ENCODE measurements at regions not wholly inside any gene's neighbourhood (a gene's known extent, or its start where the extent isn't known, plus 50 kb on each side); places are given as distances from the start of the nearest gene placed in this dataset.

DNA sequence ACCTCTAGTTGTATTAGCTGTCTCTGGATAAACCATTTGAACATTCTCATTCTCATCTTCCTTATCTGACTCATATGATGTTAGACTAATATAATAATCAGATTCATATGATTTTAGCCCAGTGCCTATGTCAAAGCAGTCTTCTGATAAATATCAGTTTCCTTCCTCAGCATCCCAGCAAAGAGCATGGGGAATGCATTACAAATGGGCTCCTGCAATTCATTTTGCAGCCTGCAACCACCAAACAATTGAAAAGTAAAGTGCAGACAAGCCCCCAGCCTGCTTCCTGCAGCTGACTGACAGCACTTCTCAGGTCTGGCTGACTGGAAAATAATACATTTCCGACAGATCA is 78.2 kb upstream of the STAC start:
- H3K36me3 ChIP-seq (ENCODE audit: insufficient read depth) = no peaks in the 10 kb centered on the region
- no peaks in the 10 kb centered on the region for H3K79me2 ChIP-seq (ENCODE audit: insufficient read depth, low read depth)
- H3K27me3 ChIP-seq (ENCODE audit: insufficient read depth, low read depth) = no peaks in the 10 kb centered on the region
- H4K20me1 ChIP-seq (ENCODE audit: insufficient read depth) = no peaks in the 10 kb centered on the region
- H3K9ac ChIP-seq = no peak overlapping the region
- no peak overlapping the region for H3K27ac ChIP-seq
- H2AFZ ChIP-seq (ENCODE audit: low read depth) = no peak overlapping the region
- H3K4me3 ChIP-seq (IDR thresholded peaks at IDR 0.05; ENCODE audit: insufficient read depth, low read depth, low read length) = no peak overlapping the region
- no peaks in the 10 kb centered on the region for H3K4me1 ChIP-seq (ENCODE audit: low read depth, poor library complexity, severe bottlenecking)
- no peak overlapping the region for H3K4me2 ChIP-seq
- TF ChIP-seq, protein P1, sequence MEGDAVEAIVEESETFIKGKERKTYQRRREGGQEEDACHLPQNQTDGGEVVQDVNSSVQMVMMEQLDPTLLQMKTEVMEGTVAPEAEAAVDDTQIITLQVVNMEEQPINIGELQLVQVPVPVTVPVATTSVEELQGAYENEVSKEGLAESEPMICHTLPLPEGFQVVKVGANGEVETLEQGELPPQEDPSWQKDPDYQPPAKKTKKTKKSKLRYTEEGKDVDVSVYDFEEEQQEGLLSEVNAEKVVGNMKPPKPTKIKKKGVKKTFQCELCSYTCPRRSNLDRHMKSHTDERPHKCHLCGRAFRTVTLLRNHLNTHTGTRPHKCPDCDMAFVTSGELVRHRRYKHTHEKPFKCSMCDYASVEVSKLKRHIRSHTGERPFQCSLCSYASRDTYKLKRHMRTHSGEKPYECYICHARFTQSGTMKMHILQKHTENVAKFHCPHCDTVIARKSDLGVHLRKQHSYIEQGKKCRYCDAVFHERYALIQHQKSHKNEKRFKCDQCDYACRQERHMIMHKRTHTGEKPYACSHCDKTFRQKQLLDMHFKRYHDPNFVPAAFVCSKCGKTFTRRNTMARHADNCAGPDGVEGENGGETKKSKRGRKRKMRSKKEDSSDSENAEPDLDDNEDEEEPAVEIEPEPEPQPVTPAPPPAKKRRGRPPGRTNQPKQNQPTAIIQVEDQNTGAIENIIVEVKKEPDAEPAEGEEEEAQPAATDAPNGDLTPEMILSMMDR (conservative IDR thresholded peaks at IDR 0.05; ENCODE audit: low read depth, low read length) = no peak

DNA sequence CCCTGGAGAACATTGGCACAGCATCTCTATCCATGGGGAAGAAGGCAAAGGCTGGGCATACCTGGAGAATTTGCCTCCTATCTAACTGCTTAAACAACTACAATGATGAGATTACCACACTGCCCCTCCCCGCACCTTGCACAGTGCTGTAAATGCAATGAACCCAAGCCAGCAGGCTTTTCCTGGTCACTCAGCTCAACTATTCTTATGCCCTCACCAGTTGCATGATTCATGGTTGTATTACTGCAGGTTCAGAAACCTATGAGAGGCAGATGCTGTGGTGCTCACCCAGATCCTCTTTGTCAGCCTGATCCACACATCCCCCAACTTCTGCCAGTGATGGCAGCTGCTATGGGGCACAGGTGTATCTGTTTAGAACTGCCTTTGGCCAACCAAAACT is 77.7 kb upstream of the STAC start:
- Histone ChIP-seq H3K79me2 (ENCODE audit: insufficient read depth, low read depth) (no peaks in the 10 kb centered on the region), H3K9ac (no peak overlapping the region), H3K4me1 (ENCODE audit: low read depth, poor library complexity, severe bottlenecking) (no peaks in the 10 kb centered on the region), H3K27ac (no peak overlapping the region), H3K4me3 (IDR thresholded peaks at IDR 0.05; ENCODE audit: insufficient read depth, low read depth, low read length) (no peak overlapping the region), H3K27me3 (ENCODE audit: insufficient read depth, low read depth) (no peaks in the 10 kb centered on the region), H3K4me2 (no peak overlapping the region), H2AFZ (ENCODE audit: low read depth) (no peak overlapping the region), H3K36me3 (ENCODE audit: insufficient read depth) (no peaks in the 10 kb centered on the region), H4K20me1 (ENCODE audit: insufficient read depth) (no peaks in the 10 kb centered on the region)
- TF ChIP-seq, protein P1 (conservative IDR thresholded peaks at IDR 0.05; ENCODE audit: low read depth, low read length) = no peak

DNA sequence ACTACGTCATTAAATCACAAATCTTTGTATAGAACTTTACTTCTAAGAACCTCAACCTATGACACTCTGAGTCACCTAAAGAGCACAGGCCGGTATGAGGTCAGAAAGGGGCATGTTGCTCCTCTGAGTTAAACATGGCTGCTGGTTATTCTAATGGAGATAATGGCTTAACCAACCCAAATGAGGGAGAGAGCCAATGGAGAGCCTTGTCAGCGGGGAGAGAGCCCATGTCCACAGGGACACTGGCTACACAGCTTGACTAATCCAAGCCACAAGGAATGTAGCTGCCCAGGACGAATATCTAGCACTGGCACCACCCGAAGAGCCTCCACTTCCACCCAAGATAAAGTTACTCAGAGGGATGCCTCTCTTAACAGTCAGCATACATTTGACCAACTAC is 77.0 kb upstream of the STAC start:
- Histone ChIP-seq H3K4me3 (IDR thresholded peaks at IDR 0.05; ENCODE audit: insufficient read depth, low read depth, low read length) (no peak overlapping the region), H3K36me3 (ENCODE audit: insufficient read depth) (no peaks in the 10 kb centered on the region), H3K79me2 (ENCODE audit: insufficient read depth, low read depth) (no peaks in the 10 kb centered on the region), H3K27me3 (ENCODE audit: insufficient read depth, low read depth) (no peaks in the 10 kb centered on the region), H3K9ac (no peak overlapping the region), H2AFZ (ENCODE audit: low read depth) (no peak overlapping the region), H3K27ac (no peak overlapping the region), H4K20me1 (ENCODE audit: insufficient read depth) (no peaks in the 10 kb centered on the region), H3K4me2 (no peak overlapping the region), H3K4me1 (ENCODE audit: low read depth, poor library complexity, severe bottlenecking) (no peaks in the 10 kb centered on the region)
- TF ChIP-seq, protein P1 (conservative IDR thresholded peaks at IDR 0.05; ENCODE audit: low read depth, low read length) = no peak

DNA sequence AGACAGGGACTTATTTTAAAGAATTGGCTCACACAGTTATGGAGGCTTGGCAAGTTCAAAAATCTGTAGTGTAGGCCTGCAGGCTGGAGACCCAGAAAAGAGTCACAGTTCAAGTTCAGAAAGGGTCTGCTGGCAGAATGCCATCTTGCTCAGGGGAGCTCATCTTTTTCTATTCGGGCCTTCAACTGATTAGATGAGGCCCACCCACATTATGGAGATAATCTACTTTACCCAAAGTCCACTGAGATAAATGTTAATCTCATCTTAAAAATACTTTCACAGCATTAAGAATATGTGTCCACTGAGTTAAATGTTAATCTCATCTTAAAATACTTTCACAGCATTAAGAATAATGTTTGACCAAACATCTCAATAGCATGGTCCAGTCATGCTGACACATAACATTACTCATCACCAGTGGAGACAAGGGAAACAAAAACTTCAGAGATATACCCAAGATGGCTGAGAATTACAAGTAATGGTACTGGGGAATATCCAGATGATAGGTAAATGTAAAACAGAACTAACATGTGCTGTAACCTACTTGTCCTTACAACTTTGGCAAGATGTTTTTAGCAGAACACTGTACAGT is 74.3 kb upstream of the STAC start:
- H3K4me1 ChIP-seq (ENCODE audit: low read depth, poor library complexity, severe bottlenecking) = no peaks in the 10 kb centered on the region
- no peak overlapping the region for H3K4me3 ChIP-seq (IDR thresholded peaks at IDR 0.05; ENCODE audit: insufficient read depth, low read depth, low read length)
- no peaks in the 10 kb centered on the region for H4K20me1 ChIP-seq (ENCODE audit: insufficient read depth)
- H3K36me3 ChIP-seq (ENCODE audit: insufficient read depth) = no peaks in the 10 kb centered on the region
- no peaks in the 10 kb centered on the region for H3K27me3 ChIP-seq (ENCODE audit: insufficient read depth, low read depth)
- H3K4me2 ChIP-seq = no peak overlapping the region
- H3K9ac ChIP-seq = no peak overlapping the region
- H3K27ac ChIP-seq = no peak overlapping the region
- H2AFZ ChIP-seq (ENCODE audit: low read depth) = no peak overlapping the region
- TF ChIP-seq, protein P1 (conservative IDR thresholded peaks at IDR 0.05; ENCODE audit: low read depth, low read length) = no peak
- H3K79me2 ChIP-seq (ENCODE audit: insufficient read depth, low read depth) = no peaks in the 10 kb centered on the region
